Caki2 (cell line): ENCODE measurements at regions not wholly inside any gene's neighbourhood (a gene's known extent, or its start where the extent isn't known, plus 50 kb on each side); places are given as distances from the start of the nearest gene placed in this dataset.

Experiments
- DNase-seq: peaks from one replicate; pipeline ENCODE4 v3.0.0-alpha.2; 2015; ENCODE audit warnings: low read depth
- in situ Hi-C: cut with HindIII; loops from 2 replicates; pipeline ENCODE4 v1.10.0; 2016; ENCODE audit warnings: low sequenced_read_pairs, low pct_unique_long_range_greater_than_20kb, mixed read lengths

DNA sequence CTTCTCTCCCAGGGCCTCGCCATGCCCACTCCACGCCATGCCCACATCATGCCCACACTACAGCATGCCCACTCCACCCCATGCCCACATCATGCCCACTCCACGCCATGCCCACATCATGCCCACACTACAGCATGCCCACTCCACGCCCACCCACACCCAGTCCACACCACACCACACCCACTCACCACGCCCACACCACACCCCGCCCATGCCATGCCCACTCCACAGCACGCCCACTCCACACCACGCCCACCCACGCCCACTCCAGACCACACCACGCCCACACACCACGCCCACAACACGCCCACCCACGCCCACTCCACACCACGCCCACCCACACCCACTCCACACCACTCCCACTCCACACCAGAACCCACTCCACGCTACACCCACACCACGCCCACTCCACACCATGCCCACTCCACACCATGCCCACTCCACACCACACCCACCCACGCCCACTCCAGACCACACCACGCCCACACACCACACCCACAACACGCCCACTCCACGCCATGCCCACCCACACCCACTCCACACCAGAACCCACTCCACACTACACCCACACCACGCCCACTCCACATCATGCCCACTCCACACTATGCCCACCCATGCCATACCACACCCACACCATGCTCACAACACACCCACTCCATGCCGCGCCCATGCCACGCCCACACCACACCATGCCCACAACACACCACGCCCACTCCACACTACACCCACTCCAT lies 88.6 kb downstream of the ERMARD start:
- no peak for DNase-seq
- in situ Hi-C loops, result no loop called here

DNA sequence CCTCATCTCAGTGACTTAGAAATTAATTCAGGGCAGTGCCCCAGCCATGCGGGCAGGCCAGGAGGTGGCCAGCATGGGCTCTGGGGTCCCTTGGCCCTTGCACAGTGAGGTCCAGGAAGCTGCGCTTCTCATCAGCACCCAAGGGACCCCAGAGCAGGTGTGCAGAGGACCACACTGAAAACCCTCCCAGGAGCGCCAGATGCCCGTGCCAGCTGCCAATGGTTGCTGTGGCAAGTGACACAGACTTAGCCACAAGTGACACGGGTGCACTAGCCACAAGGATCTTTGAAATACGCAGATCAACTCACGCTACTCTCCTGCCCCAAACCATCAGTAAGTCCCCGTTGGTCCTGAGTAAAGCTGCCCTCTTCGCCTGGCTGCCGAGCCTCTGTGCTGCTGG lies 88.1 kb downstream of the ERMARD start:
- in situ Hi-C loops, result no loop called here
- DNase-seq, result no peak

DNA sequence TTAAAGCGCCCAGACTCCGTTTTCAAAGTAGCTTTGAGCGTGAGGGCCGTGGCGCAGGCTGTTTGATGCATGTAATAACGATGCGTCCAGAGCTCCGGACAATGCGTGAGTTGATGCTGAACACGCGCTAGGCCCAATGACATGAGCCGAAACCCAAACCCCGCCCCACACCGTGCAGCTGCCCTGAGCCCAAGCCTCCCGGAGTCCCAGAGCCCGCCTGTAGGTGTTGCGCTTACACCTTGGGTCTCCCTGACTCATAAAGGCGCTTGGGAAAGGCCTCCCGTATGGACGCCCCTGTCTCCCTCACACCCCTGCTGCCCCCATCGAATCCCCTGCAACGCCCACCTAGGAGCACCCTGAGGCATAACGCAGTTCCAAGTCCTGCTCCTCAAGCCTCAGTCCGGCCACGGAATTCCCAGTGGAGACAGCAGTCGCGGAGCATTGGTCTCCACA lies 87.6 kb downstream of the ERMARD start:
- in situ Hi-C loops, result no loop called here
- DNase-seq, result no peak

DNA sequence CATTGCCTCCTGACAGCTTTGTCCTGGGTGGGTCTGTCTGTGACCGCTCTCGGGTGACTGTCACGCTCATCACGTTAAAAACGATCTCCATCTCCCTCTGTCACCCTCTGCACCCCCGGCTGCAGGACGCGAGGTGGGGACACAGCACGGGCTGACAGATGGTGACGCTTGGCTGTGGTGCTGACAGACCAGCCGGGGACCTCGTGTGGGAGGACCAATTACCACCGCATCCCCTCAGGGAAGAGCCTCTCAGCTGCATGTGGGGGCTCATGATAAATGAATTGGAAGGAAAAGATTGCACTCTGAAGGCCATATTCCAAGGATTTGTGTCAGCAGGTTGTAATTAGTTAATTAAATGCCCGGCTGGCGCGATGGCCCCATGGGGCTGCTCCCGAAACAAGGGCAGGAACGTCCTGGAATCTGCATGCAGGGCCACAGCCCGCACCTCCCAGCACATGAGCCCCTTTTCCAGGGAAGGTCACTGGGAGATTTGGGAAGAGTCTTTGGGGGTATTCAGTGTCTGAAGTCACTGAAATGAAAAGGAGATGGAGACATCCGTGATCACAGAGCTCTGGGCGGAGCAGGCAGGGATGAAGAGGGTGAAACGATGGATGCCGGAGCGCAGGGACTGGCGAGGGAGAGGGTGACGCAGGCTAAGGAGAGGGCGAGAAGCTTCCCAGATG lies 87.1 kb downstream of the ERMARD start:
- DNase-seq, result no peak
- in situ Hi-C loops, result no loop called here

DNA sequence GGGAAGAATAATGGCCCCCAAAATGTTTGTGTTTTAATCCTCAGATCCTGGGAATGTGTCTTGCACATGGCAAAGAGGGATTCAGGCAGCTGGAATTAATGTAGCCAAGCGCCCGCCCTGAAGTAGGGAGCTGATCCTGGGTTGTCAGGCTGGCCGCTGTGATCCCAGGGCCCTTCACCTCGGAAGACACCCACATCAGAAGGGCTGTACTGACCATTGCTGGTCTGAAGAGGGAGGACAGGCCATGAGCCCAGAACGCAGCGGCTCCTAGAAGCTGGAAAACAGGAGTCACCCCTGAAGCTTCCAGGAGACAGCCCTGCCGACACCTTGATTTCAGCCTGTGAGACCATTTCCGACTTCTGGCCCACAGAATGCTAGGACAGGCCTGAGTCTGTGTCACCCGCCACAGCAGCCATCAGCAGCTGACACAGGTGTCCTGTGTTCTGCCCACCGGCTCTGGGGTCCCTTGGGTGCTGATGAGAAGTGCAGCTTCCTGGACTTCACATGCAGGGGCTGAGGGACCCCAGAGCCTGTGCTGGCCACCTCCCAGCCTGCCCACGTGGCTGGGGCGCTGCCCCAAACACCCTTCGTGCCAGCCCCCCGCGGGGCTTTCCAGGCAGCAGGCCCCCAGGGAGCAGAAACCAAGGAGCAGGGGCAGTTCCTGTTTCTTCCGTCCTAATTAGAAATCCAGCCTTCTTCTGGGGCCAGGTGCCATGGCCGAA lies 86.3 kb downstream of the ERMARD start:
- in situ Hi-C loops, result no loop called here
- DNase-seq, result no peak

DNA sequence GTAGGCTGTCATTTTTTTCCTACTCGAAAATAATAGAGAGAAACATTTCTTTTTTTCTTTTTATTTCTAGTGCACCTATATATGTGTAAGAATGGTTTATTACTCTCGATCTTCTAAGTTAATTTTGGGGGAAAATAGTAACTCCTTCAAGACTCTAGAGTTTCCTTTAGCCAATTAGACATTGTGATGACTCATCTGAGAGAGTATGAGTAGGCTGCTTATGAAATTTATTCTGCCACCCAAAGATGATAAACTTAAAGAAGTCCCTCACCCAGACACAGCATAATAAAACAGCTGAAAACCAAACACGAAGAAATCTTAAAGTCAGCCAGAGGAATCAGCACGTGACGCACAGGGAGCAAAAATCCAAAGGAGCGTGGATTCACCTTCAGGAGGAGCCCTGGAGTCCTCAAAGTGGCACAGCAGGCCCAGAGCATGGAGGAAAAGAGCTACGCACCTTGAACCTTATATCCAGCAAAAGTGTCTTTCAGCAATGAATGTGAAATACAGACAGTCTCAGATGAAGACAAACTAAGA lies 81.9 kb downstream of the ERMARD start:
- in situ Hi-C loops, result no loop called here
- no peak for DNase-seq

DNA sequence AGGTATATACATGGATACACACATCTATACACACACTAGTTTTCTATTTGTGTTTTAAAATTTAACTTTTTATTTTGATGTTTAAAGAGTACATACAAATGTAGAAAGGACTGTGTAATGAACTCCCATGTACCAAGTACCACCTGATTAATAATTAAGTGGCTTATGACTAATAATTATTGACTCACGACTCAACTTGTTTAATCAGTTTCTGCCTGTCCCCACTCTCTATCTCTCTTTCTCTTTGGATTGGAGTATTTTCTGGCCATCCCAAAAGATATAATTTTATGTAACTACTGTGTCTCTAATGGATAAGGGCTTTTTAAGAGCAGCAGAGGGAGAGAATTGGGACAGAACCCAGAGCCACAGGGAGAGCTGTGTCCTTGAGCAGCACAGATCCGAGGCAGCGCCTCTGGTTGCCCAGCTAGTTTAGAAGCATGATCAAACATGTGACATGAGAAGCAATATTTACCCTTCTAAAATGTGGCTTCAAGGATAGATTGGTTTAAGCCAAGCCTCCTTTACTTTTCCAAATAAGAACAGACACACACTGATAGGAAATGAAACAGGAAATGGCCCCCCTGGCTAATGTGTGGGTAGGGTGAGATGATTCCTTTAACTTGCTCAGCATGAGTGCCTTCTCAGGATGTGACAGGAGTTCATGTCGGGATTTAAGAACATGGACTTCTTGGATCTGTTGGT lies 81.0 kb downstream of the ERMARD start:
- no peak for DNase-seq
- in situ Hi-C loops, result no loop called here

DNA sequence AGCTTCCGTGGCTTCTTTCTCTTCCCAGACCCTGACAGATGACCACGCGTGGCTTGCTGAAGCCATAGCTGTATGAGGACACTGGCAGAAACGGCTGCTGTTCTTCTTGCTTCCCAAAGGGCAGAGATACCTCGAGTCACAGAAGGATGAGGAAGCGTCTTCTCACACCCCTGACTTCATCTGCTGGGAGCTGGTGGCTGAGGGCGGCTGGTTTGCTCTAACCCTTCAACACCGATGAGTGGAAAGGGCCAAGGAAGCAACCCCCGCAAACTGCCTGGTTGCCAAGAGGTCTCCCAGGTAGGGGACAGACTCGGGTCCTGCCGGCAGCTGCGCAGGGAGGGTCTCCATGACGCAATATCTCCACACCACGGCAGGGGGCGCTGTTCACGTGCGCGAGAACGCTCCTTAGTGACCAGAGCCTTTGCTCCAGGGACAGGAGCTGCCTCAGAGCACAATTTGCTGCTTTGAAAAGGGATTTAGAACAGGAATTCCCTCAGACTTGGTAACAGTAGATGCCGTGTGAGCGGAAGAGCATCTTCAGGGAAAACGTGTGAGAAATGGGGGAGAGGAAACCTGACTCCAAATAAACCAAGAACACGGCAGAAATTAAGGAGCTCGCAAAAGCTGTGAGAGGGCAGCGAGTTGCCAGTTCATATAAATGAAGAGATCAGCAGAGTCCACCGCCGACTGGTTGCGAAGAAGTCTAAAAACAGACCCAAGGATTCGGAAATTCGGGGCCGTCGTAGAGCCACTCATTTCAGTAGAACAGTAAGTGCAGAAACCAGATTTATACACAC lies 80.2 kb downstream of the ERMARD start:
- DNase-seq, result peak; percentile 41
- in situ Hi-C loops, result no loop called here
